Calu3 (cell line): ENCODE measurements at regions not wholly inside any gene's neighbourhood (a gene's known extent, or its start where the extent isn't known, plus 50 kb on each side); places are given as distances from the start of the nearest gene placed in this dataset.
"Not testable (repeated sequence)": the region's sequence is repeated elsewhere in the genome, so short reads cannot be mapped to it uniquely, and the experiment has no call there.

Experiments used
- BruUV-seq: library from RNA; stranded (reverse); fragments of 400-500 nt; replicated peaks from 2 replicates; lab custom pipeline; 2021; lab: Mats Ljungman, UMichigan
- CTCF ChIA-PET: fragments of 300-600 bp; sonication (Branson Sonifier 250); formaldehyde crosslinking; loops from one replicate; lab custom pipeline; 2022; ENCODE audit warnings: antibody characterized with exemption; lab: Charles Lee
- DNase-seq: peaks from one replicate; pipeline ENCODE4 v3.0.0; 2022
- H3K27ac Mint-ChIP-seq: one replicate; pipeline ENCODE4 v1.8.0; 2022; ENCODE audit warnings: mixed read lengths; ENCODE audit not compliant: unreplicated experiment
- H3K27me3 Mint-ChIP-seq: one replicate; pipeline ENCODE4 v1.8.0; 2022; ENCODE audit warnings: mixed read lengths; ENCODE audit not compliant: unreplicated experiment
- H3K36me3 Mint-ChIP-seq: one replicate; pipeline ENCODE4 v1.8.0; 2022; ENCODE audit warnings: mild to moderate bottlenecking, moderate library complexity, mixed read lengths; ENCODE audit not compliant: insufficient read depth, unreplicated experiment
- H3K4me1 Mint-ChIP-seq: one replicate; pipeline ENCODE4 v1.8.0; 2022; ENCODE audit warnings: mild to moderate bottlenecking, low read depth, mixed read lengths; ENCODE audit not compliant: unreplicated experiment
- H3K4me3 Mint-ChIP-seq: one replicate; pipeline ENCODE4 v1.8.0; 2022; ENCODE audit warnings: mild to moderate bottlenecking, low read depth, moderate library complexity, mixed read lengths; ENCODE audit not compliant: unreplicated experiment
- H3K9me3 Mint-ChIP-seq: one replicate; pipeline ENCODE4 v1.8.0; 2022; ENCODE audit warnings: low read depth, mixed read lengths; ENCODE audit not compliant: unreplicated experiment
- CTCF ChIP-seq: fragments of 200-600 bp; IDR thresholded peaks from one replicate; pipeline ENCODE4 v1.8.0; 2022; ENCODE audit warnings: antibody characterized with exemption; ENCODE audit not compliant: unreplicated experiment
- intact Hi-C: fragments of 100-400 bp; cut with micrococcal nuclease; formaldehyde crosslinking; loops from one replicate; pipeline ENCODE4 v1.10.0; 2022; ENCODE audit not compliant: unreplicated experiment

GRCh38 chr5:87729781-87730180 lies 317.1 kb upstream of the CCNH start:
- no peaks in the 10 kb centered on the region for H3K9me3 Mint-ChIP-seq
- peaks cover 8% of the 10 kb centered on the region for H3K4me1 Mint-ChIP-seq
- no peak overlapping the region for H3K27ac Mint-ChIP-seq
- intact Hi-C loops, result no loop called here
- DNase-seq, result no peak
- no peaks in the 10 kb centered on the region for H3K36me3 Mint-ChIP-seq
- H3K4me3 Mint-ChIP-seq, result no peak overlapping the region
- H3K27me3 Mint-ChIP-seq, result no peaks in the 10 kb centered on the region
- BruUV-seq, result no TSS peak
- TF ChIP-seq CTCF, result no peak
- CTCF ChIA-PET, result interaction anchor here (0.7 kb wide), 1 partner anchor 127 kb away, joined by 3 read pairs; no protein-coding TSS in a partner anchor

GRCh38 chr5:87722286-87722685 lies 309.6 kb upstream of the CCNH start:
- intact Hi-C loops, result no loop called here
- H3K9me3 Mint-ChIP-seq, result peaks cover 8% of the 10 kb centered on the region
- no peaks in the 10 kb centered on the region for H3K4me1 Mint-ChIP-seq
- CTCF ChIA-PET, result no interaction called here
- H3K27ac Mint-ChIP-seq, result no peak overlapping the region
- H3K27me3 Mint-ChIP-seq, result no peaks in the 10 kb centered on the region
- no peaks in the 10 kb centered on the region for H3K36me3 Mint-ChIP-seq
- BruUV-seq, result no TSS peak
- no peak for TF ChIP-seq CTCF
- DNase-seq, result no peak
- H3K4me3 Mint-ChIP-seq, result no peak overlapping the region

- H3K9me3 Mint-ChIP-seq, H3K36me3 Mint-ChIP-seq, CTCF ChIA-PET, H3K4me3 Mint-ChIP-seq, intact Hi-C loops, H3K27me3 Mint-ChIP-seq, DNase-seq, H3K27ac Mint-ChIP-seq, H3K4me1 Mint-ChIP-seq, BruUV-seq: not testable (repeated sequence)
Observed at GRCh38 chr5:87718224-87718925, 305.6 kb upstream of the CCNH start.

- Mint-ChIP-seq H3K4me1 (peaks cover 8% of the 10 kb centered on the region), H3K4me3 (no peak overlapping the region), H3K27me3 (no peaks in the 10 kb centered on the region), H3K27ac (no peak overlapping the region), H3K9me3 (peaks cover 8% of the 10 kb centered on the region), H3K36me3 (no peaks in the 10 kb centered on the region)
- CTCF ChIA-PET, result no interaction called here
- no peak for TF ChIP-seq CTCF
- intact Hi-C loops, result no loop called here
- BruUV-seq, result no TSS peak
- DNase-seq, result no peak
Observed at GRCh38 chr5:87717761-87718160, 305.0 kb upstream of the CCNH start.

GRCh38 chr5:87705876-87706275 lies 293.1 kb upstream of the CCNH start:
- Mint-ChIP-seq H3K4me3 (no peak overlapping the region), H3K27ac (no peak overlapping the region), H3K36me3 (no peaks in the 10 kb centered on the region), H3K9me3 (no peaks in the 10 kb centered on the region), H3K27me3 (no peaks in the 10 kb centered on the region), H3K4me1 (no peaks in the 10 kb centered on the region)
- intact Hi-C loops, result no loop called here
- no peak for DNase-seq
- BruUV-seq, result no TSS peak
- TF ChIP-seq CTCF, result no peak
- CTCF ChIA-PET, result no interaction called here
